CD4-positive, alpha-beta memory T cell (primary cell): ENCODE measurements at regions not wholly inside any gene's neighbourhood (a gene's known extent, or its start where the extent isn't known, plus 50 kb on each side); places are given as distances from the start of the nearest gene placed in this dataset.
"Not testable (repeated sequence)": the region's sequence is repeated elsewhere in the genome, so short reads cannot be mapped to it uniquely, and the experiment has no call there.

ENCODE experiments used
- CTCF ChIA-PET: fragments of 350-600 bp; sonication (Branson Sonifier 250); formaldehyde crosslinking; loops from one replicate; lab custom pipeline; 2021; ENCODE audit warnings: inconsistent platforms; ENCODE audit not compliant: partially characterized antibody; lab: Charles Lee
- POLR2A ChIA-PET: fragments of 350-600 bp; sonication (Branson Sonifier 250); formaldehyde crosslinking; loops from one replicate; lab custom pipeline; 2021; ENCODE audit not compliant: partially characterized antibody; lab: Charles Lee
- DNase-seq, 5 donors: peaks; one replicate each; pipeline versions ENCODE4 v3.0.0 to v3.0.0-alpha.2; 2020 to 2022; ENCODE audit warnings: mixed read lengths in 1 of 5
- H3K27ac ChIP-seq: one replicate; pipeline ENCODE4 v1.7.0; 2013; ENCODE audit warnings: low read depth, low read length
- H3K27me3 ChIP-seq: 2 replicates; pipeline ENCODE4 v1.7.0; 2013; ENCODE audit warnings: mild to moderate bottlenecking, low read length, moderate library complexity; ENCODE audit not compliant: insufficient read depth
- H3K36me3 ChIP-seq: 2 replicates; pipeline ENCODE4 v1.7.0; 2013; ENCODE audit warnings: mild to moderate bottlenecking, low read length, moderate library complexity; ENCODE audit not compliant: insufficient read depth
- H3K4me1 ChIP-seq: 2 replicates; pipeline ENCODE4 v1.7.0; 2013; ENCODE audit warnings: mild to moderate bottlenecking, low read length, moderate library complexity; ENCODE audit not compliant: insufficient read depth
- H3K4me3 ChIP-seq, 2 donors: one replicate each; pipeline ENCODE4 v1.7.0; 2013; ENCODE audit warnings: low read length in 2 of 2, mild to moderate bottlenecking in 1 of 2
- H3K9me3 ChIP-seq, 2 donors: one replicate each; pipeline ENCODE4 v1.7.0; 2013; ENCODE audit warnings: low read length in 2 of 2, control low read depth in 1 of 2; ENCODE audit not compliant: control insufficient read depth in 1 of 2
- H3K27ac Mint-ChIP-seq, 7 donors: one replicate each; pipeline ENCODE4 v1.8.0; 2020 to 2021; ENCODE audit warnings: mixed read lengths in 7 of 7, mild to moderate bottlenecking in 6 of 7, inconsistent platforms in 3 of 7, moderate library complexity in 3 of 7
- H3K27me3 Mint-ChIP-seq, 2 donors: one replicate each; pipeline ENCODE4 v1.8.0; 2020 to 2021; ENCODE audit warnings: mixed read lengths in 2 of 2
- H3K36me3 Mint-ChIP-seq, 2 donors: one replicate each; pipeline ENCODE4 v1.8.0; 2020 to 2021; ENCODE audit warnings: mixed read lengths in 2 of 2, inconsistent platforms in 1 of 2, mild to moderate bottlenecking in 1 of 2
- H3K4me1 Mint-ChIP-seq, 4 donors: one replicate each; pipeline ENCODE4 v1.8.0; 2020 to 2021; ENCODE audit warnings: mixed read lengths in 4 of 4, mild to moderate bottlenecking in 1 of 4
- H3K4me3 Mint-ChIP-seq, 8 donors: one replicate each; pipeline ENCODE4 v1.8.0; 2020 to 2021; ENCODE audit warnings: mixed read lengths in 8 of 8, mild to moderate bottlenecking in 7 of 8, moderate library complexity in 6 of 8, inconsistent platforms in 3 of 8
- H3K9me3 Mint-ChIP-seq, 8 donors: one replicate each; pipeline ENCODE4 v1.8.0; 2020 to 2021; ENCODE audit warnings: mixed read lengths in 8 of 8, mild to moderate bottlenecking in 5 of 8, inconsistent platforms in 3 of 8, moderate library complexity in 1 of 8
- intact Hi-C: fragments of 100-400 bp; cut with micrococcal nuclease; formaldehyde crosslinking; loops from one replicate; pipeline ENCODE4 v1.15.1; 2023

- DNase-seq, H3K4me3 ChIP-seq, H3K27me3 Mint-ChIP-seq, H3K4me1 Mint-ChIP-seq, H3K27ac Mint-ChIP-seq, H3K4me3 Mint-ChIP-seq, CTCF ChIA-PET, H3K36me3 ChIP-seq, H3K4me1 ChIP-seq, H3K27ac ChIP-seq, POLR2A ChIA-PET, H3K27me3 ChIP-seq, intact Hi-C loops, H3K9me3 ChIP-seq, H3K36me3 Mint-ChIP-seq: not testable (repeated sequence)
- peaks cover 3 to 33% (median 16%) of the 10 kb centered on the region in 8 donors for H3K9me3 Mint-ChIP-seq
These were observed 2705.5 kb upstream of the PCDH20 start for GRCh38 chr13:64121023-64121709.

- no peaks in the 10 kb centered on the region for H3K36me3 Mint-ChIP-seq
- no peak overlapping the region for H3K27ac Mint-ChIP-seq
- H3K4me3 ChIP-seq: no peak overlapping the region
- H3K9me3 ChIP-seq: no peaks in the 10 kb centered on the region
- no peak overlapping the region for H3K27ac ChIP-seq
- H3K4me1 ChIP-seq: no peaks in the 10 kb centered on the region
- H3K27me3 ChIP-seq: no peaks in the 10 kb centered on the region
- peaks cover 0 to 5% (median 3%) of the 10 kb centered on the region in 8 donors for H3K9me3 Mint-ChIP-seq
- intact Hi-C loops: no loop called here
- no peaks in the 10 kb centered on the region for H3K27me3 Mint-ChIP-seq
- DNase-seq: no peak
- no peaks in the 10 kb centered on the region for H3K36me3 ChIP-seq
- no peak overlapping the region for H3K4me3 Mint-ChIP-seq
- POLR2A ChIA-PET: no interaction called here
- CTCF ChIA-PET: no interaction called here
- H3K4me1 Mint-ChIP-seq: no peaks in the 10 kb centered on the region
These were observed 2684.3 kb upstream of the PCDH20 start for GRCh38 chr13:64099994-64100393.

GRCh38 chr13:64090311-64090710 is 2674.7 kb upstream of the PCDH20 start:
- no peaks in the 10 kb centered on the region for H3K27me3 Mint-ChIP-seq
- CTCF ChIA-PET: no interaction called here
- Histone ChIP-seq H3K27me3 (no peaks in the 10 kb centered on the region), H3K4me1 (no peaks in the 10 kb centered on the region), H3K27ac (no peak overlapping the region), H3K36me3 (no peaks in the 10 kb centered on the region), H3K9me3 (no peaks in the 10 kb centered on the region), H3K4me3 (no peak overlapping the region)
- DNase-seq: no peak
- peaks cover 0 to 18% (median 7%) of the 10 kb centered on the region in 8 donors for H3K9me3 Mint-ChIP-seq
- no peaks in the 10 kb centered on the region for H3K36me3 Mint-ChIP-seq
- intact Hi-C loops: no loop called here
- POLR2A ChIA-PET: no interaction called here
- H3K4me3 Mint-ChIP-seq: no peak overlapping the region
- no peak overlapping the region for H3K27ac Mint-ChIP-seq
- H3K4me1 Mint-ChIP-seq: no peaks in the 10 kb centered on the region

GRCh38 chr13:64088491-64088890 is 2672.8 kb upstream of the PCDH20 start:
- POLR2A ChIA-PET: no interaction called here
- Histone ChIP-seq H3K27ac (no peak overlapping the region), H3K4me1 (no peaks in the 10 kb centered on the region), H3K36me3 (no peaks in the 10 kb centered on the region), H3K9me3 (no peaks in the 10 kb centered on the region), H3K27me3 (no peaks in the 10 kb centered on the region), H3K4me3 (no peak overlapping the region)
- no peak overlapping the region for H3K4me3 Mint-ChIP-seq
- DNase-seq: no peak
- CTCF ChIA-PET: no interaction called here
- H3K36me3 Mint-ChIP-seq: no peaks in the 10 kb centered on the region
- H3K27ac Mint-ChIP-seq: no peak overlapping the region
- H3K9me3 Mint-ChIP-seq: peaks cover 0 to 19% (median 9%) of the 10 kb centered on the region in 8 donors
- H3K27me3 Mint-ChIP-seq: no peaks in the 10 kb centered on the region
- intact Hi-C loops: no loop called here
- no peaks in the 10 kb centered on the region for H3K4me1 Mint-ChIP-seq

- no peaks in the 10 kb centered on the region for H3K27me3 Mint-ChIP-seq
- Histone ChIP-seq H3K4me3 (no peak overlapping the region), H3K27ac (no peak overlapping the region), H3K4me1 (no peaks in the 10 kb centered on the region), H3K27me3 (no peaks in the 10 kb centered on the region), H3K9me3 (no peaks in the 10 kb centered on the region), H3K36me3 (no peaks in the 10 kb centered on the region)
- CTCF ChIA-PET: no interaction called here
- H3K4me1 Mint-ChIP-seq: no peaks in the 10 kb centered on the region
- no peak overlapping the region for H3K27ac Mint-ChIP-seq
- DNase-seq: no peak
- intact Hi-C loops: no loop called here
- no peaks in the 10 kb centered on the region for H3K36me3 Mint-ChIP-seq
- H3K4me3 Mint-ChIP-seq: no peak overlapping the region
- POLR2A ChIA-PET: no interaction called here
- peaks cover 0 to 25% (median 9%) of the 10 kb centered on the region in 8 donors for H3K9me3 Mint-ChIP-seq
These were observed 2672.0 kb upstream of the PCDH20 start for GRCh38 chr13:64087624-64088023.

GRCh38 chr13:64083811-64084210 is 2668.2 kb upstream of the PCDH20 start:
- Mint-ChIP-seq H3K9me3 (peaks cover 2 to 25% (median 8%) of the 10 kb centered on the region in 8 donors), H3K27me3 (no peaks in the 10 kb centered on the region), H3K4me3 (no peak overlapping the region), H3K27ac (no peak overlapping the region), H3K36me3 (no peaks in the 10 kb centered on the region), H3K4me1 (no peaks in the 10 kb centered on the region)
- Histone ChIP-seq H3K27ac (no peak overlapping the region), H3K4me3 (no peak overlapping the region), H3K27me3 (no peaks in the 10 kb centered on the region), H3K9me3 (peaks cover 0 to 2% of the 10 kb centered on the region in 2 donors), H3K36me3 (no peaks in the 10 kb centered on the region), H3K4me1 (no peaks in the 10 kb centered on the region)
- CTCF ChIA-PET: no interaction called here
- POLR2A ChIA-PET: no interaction called here
- DNase-seq: no peak
- intact Hi-C loops: no loop called here

- no peak overlapping the region for H3K4me3 ChIP-seq
- Mint-ChIP-seq H3K4me1 (no peaks in the 10 kb centered on the region), H3K4me3 (no peak overlapping the region), H3K9me3 (peaks cover 2 to 24% (median 8%) of the 10 kb centered on the region in 8 donors), H3K27me3 (no peaks in the 10 kb centered on the region), H3K27ac (no peak overlapping the region), H3K36me3 (no peaks in the 10 kb centered on the region)
- ChIA-PET POLR2A (no interaction called here), CTCF (no interaction called here)
- intact Hi-C loops: no loop called here
- no peaks in the 10 kb centered on the region for H3K27me3 ChIP-seq
- no peaks in the 10 kb centered on the region for H3K36me3 ChIP-seq
- DNase-seq: no peak
- no peaks in the 10 kb centered on the region for H3K4me1 ChIP-seq
- H3K27ac ChIP-seq: no peak overlapping the region
- H3K9me3 ChIP-seq: peaks cover 0 to 2% of the 10 kb centered on the region in 2 donors
These were observed 2667.7 kb upstream of the PCDH20 start for GRCh38 chr13:64083396-64083795.
